ENCODE measurements at regions not wholly inside any gene's neighbourhood (a gene's known extent, or its start where the extent isn't known, plus 50 kb on each side); places are given as distances from the start of the nearest gene placed in this dataset.

DNA sequence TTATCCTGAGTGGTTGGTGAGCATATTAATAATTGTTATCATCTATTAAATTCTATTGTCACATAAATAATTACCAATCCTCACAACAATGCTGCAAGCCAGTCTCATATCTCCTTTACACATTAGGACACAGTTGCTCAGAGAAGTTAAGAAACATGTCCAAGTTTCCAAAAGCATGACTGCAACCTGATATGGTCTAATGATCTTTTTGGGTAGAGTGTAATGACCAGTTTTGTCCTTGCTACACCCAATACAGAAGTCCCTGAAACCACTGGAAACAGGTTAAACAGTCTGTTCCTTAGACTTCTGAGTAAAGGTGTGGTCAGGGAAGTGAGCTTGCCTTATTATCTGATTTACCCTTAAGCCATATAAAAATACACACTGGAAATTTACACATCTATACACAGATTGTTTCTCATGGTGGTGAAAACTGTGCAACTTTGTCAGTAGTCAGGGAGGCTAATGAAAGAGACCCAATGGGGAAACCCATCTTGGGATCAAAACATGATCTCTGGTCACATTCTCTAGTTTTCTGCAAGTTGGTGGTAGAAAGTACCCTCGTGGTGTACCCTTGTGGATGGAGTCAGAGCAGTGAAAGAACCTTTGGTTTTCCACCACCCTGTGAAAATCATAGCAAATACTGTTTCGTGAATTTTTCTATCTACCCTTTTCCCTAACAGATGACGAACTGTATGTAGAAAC lies 146.0 kb upstream of the KLF12 start:
- Histone ChIP-seq H3K36me3 (ENCODE audit: control insufficient read depth, insufficient read depth, low read length) (no peaks in the 10 kb centered on the region), H3K4me3 (no peak overlapping the region), H3K9me1 (ENCODE audit: control insufficient read depth, insufficient read depth, low read length) (no peaks in the 10 kb centered on the region), H3K9ac (ENCODE audit: insufficient read depth in 1 of 2, low read depth in 2 of 2, low read length in 2 of 2) (no peak overlapping the region), H4K20me1 (replicated peaks; ENCODE audit: control insufficient read depth, insufficient read depth, low read length) (no peaks in the 10 kb centered on the region), H3K79me2 (ENCODE audit: control insufficient read depth, insufficient read depth, low read length) (no peaks in the 10 kb centered on the region), H3K9me3 (replicated peaks; ENCODE audit: control insufficient read depth, insufficient read depth, low read depth, low read length) (no peaks in the 10 kb centered on the region), H3K27me3 (ENCODE audit: control insufficient read depth in 2 of 2, insufficient read depth in 2 of 2, low read length in 2 of 2) (no peaks in the 10 kb centered on the region), H3K4me1 (replicated peaks in 1 of 2; ENCODE audit: control insufficient read depth in 2 of 2, insufficient read depth in 2 of 2, low read length in 2 of 2) (no peaks in the 10 kb centered on the region), H2AFZ (ENCODE audit: low read depth, low read length) (no peak overlapping the region), H3K4me2 (ENCODE audit: insufficient read depth, low read length) (no peak overlapping the region), H3K27ac (ENCODE audit: extremely low read depth, low read depth, low read length) (no peak overlapping the region)
- 0% methylated on average over 2 of the region's 3 CpGs for WGBS (ENCODE audit: insufficient coverage, low coverage, missing lambda C conversion rate)
- ATAC-seq: no peak
- no peak for DNase-seq (ENCODE audit: extremely low read depth in 1 of 4, low spot score in 3 of 4)
- BruUV-seq (replicated peaks): no TSS peak
- no peak for FAIRE-seq
- TF ChIP-seq ZBTB33 (CRISPR knock-in tag; IDR thresholded peaks at IDR 0.05) (no peak), GTF2E2 (tag; IDR thresholded peaks at IDR 0.05) (no peak), ARID1B (IDR thresholded peaks at IDR 0.05) (no peak), MBD2 (IDR thresholded peaks at IDR 0.05; ENCODE audit: borderline replicate concordance, low read depth) (no peak), CREBBP (IDR thresholded peaks at IDR 0.05; ENCODE audit: low read depth, low read length) (no peak), GABPB2 (CRISPR knock-in tag; conservative IDR thresholded peaks at IDR 0.05) (no peak), TAF1 (IDR thresholded peaks at IDR 0.05; ENCODE audit: control insufficient read depth, extremely low read depth, insufficient read depth, low read length, severe bottlenecking) (no peak), ZKSCAN3 (CRISPR knock-in tag; IDR thresholded peaks at IDR 0.05) (no peak), MCM5 (IDR thresholded peaks at IDR 0.05; ENCODE audit: low read depth) (no peak), U2AF1 (optimal IDR thresholded peaks at IDR 0.05; ENCODE audit: low read depth, low read length) (no peak), BCL6 (CRISPR knock-in tag; IDR thresholded peaks at IDR 0.05) (no peak), SMAD3 (CRISPR knock-in tag; conservative IDR thresholded peaks at IDR 0.05) (no peak), ZNF76 (CRISPR knock-in tag; IDR thresholded peaks at IDR 0.05; ENCODE audit: borderline replicate concordance) (no peak)
- intact Hi-C loops (cut with micrococcal nuclease): no loop called here
- ChIA-PET CTCF (ENCODE audit: low intra/inter-chr PET ratio) (no interaction called here), POLR2A (no interaction called here)
- in situ Hi-C loops (cut with MboI): no loop called here

Data from K562 (cell line).